GM18867 (cell line): ENCODE measurements at regions not wholly inside any gene's neighbourhood (a gene's known extent, or its start where the extent isn't known, plus 50 kb on each side); places are given as distances from the start of the nearest gene placed in this dataset.
"Not testable (repeated sequence)": the region's sequence is repeated elsewhere in the genome, so short reads cannot be mapped to it uniquely, and the experiment has no call there.

Source experiments
- ATAC-seq: cut with Tn5 transposase; IDR thresholded peaks from one replicate; pipeline ENCODE4 v1.9.1; 2021; ENCODE audit warnings: mild to moderate bottlenecking, moderate library complexity; ENCODE audit not compliant: unreplicated experiment

GRCh38 chr9:75531588-75531987 is 358.9 kb upstream of the PCSK5 start:
- no peak for ATAC-seq

DNA sequence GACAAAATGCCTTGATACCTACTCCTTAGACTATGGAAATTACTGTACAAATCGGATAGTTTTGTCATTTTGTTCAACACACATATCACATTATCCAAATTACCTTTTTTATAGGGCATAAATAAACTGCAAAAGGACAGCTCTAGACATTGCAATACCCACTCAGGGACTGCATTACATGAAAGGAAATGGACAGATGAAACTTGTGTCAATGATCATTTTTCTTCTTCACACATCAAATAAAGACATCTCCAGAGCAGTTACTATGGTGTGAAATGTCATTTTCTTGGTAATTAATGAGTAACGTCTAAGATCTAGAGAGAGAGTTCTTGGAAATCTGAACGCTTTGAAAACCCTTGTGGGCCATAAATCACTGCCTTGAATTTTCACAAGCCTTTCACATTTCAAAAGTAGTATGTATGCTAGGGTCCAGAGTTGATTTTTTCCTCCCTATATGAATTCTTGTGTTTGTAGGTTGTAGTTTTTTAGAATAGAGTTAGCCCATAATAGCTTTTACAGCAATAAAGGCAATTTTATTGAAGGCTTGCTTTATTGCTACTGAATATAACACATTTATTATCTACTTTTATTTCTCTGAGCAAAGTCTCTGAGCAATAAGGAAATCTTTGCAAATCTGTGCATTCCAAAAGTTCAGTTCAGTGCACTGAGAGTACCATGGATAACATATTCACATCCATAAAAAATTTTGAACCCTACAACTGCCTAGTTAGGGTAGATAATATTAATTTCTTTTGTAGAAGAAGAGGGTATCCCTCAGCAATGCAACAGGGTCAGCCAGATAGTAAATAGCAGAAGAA is 358.0 kb upstream of the PCSK5 start:
- ATAC-seq, result no peak

- ATAC-seq, result no peak
Observed at GRCh38 chr9:75539523-75539922, 350.9 kb upstream of the PCSK5 start.

- ATAC-seq, result no peak
Observed at GRCh38 chr9:75540185-75540584, 350.3 kb upstream of the PCSK5 start.

DNA sequence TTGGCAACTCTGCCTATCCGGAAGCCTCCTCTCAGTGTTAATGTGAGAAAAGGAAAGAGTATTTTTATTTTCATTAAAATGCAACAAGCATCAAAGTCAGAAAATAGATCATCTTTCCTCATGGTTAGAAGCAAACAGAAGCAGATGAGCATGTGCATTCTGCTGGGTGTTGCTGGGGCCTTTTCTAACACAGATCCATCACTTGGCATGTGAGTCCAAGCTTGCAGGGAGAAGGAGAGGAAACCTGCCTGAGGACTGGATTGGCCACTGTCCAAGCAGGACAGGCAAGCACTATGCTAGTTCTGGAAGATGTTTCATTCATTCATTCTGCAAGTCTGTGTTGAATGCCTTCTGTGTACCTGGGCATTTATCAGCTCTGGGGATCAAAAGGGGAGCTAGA is 348.7 kb upstream of the PCSK5 start:
- no peak for ATAC-seq

GRCh38 chr9:75544815-75545214 is 345.7 kb upstream of the PCSK5 start:
- ATAC-seq, result no peak

DNA sequence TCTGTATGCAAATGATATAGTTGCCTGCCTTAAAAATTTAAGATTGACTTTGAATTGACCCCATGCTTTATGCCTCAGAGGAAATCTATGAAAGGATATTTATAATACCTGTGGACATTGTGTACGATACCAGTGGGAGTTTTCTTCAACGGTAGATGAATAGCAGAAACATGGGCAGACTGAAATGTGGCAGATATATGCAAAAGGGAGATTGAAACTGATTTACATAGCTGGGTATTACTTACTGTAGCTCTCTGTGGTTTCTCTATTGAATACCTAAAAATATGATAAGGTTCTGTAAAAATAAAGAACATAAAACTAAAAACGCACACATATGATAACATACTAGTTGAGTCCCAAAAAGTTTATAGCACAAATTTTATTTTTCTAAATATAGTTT is 345.2 kb upstream of the PCSK5 start:
- peak; percentile 82 for ATAC-seq

- ATAC-seq, result no peak
Observed at GRCh38 chr9:75548871-75549270, 341.6 kb upstream of the PCSK5 start.

DNA sequence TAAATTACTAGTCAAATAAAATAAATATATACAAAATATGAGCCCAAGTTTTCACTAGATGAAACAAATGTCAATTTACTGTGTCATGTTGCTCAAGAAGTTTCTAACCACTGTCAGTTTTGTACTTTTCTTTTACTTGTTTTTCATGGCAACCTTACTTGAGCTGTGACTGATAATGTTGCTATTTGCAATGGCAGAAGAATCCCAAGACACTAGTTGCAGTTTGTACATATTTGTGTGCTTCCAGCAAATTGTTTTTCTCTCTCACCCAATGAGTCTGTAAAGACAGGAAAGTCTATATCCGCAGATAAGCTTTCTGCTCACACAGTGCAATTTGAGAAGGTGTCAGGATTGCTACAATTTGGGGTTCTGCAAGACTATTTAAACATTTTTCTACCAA is 338.6 kb upstream of the PCSK5 start:
- no peak for ATAC-seq

- ATAC-seq, result no peak
Observed at GRCh38 chr9:75552941-75553340, 337.5 kb upstream of the PCSK5 start.

DNA sequence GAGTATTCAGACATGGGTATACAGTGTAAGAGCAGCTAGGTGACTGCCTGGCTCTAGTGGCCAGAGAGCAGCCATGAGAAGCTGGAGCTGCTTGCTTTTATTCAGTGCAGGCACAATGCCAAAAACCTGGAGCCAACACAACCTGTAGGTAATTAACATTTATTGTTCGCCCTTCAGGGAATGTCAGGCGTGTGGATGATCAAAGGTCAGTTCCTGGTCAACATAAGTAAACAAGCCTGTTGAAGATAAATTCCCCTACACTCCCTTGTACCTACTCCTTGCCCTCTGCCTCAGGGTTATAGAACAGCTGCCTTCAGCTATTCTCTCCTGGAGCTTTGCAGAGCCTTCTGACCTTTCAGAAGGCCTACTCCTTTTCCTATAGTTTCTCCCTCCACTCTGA is 323.7 kb upstream of the PCSK5 start:
- not testable (repeated sequence) for ATAC-seq

GRCh38 chr9:75570538-75570937 is 319.9 kb upstream of the PCSK5 start:
- ATAC-seq, result no peak

- no peak for ATAC-seq
Observed at GRCh38 chr9:75574569-75574968, 315.9 kb upstream of the PCSK5 start.

DNA sequence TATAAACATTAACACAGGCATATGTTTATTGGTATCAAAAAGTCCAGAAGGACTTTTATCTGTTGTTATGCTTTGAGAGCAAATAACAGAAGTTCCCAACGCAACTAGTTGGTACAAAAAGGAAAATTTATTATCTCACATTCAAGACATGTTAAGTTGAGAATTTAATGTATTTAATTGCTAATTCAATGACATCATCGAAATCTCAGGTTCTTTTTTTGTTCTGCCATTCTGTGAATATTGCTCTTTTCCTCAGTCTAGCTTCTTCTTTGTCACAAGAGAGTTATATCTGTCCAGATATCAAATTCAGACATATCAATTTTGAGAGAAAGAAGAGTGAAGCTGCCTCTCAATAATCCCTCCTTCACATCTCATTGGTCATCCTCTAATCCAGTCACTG is 307.6 kb upstream of the PCSK5 start:
- ATAC-seq, result no peak

- peak; percentile 85 for ATAC-seq
Observed at GRCh38 chr9:75588808-75589207, 301.7 kb upstream of the PCSK5 start.

- ATAC-seq, result no peak
Observed at GRCh38 chr9:75589497-75589896, 301.0 kb upstream of the PCSK5 start.

- ATAC-seq, result no peak
Observed at GRCh38 chr9:75591972-75592371, 298.5 kb upstream of the PCSK5 start.

- no peak for ATAC-seq
Observed at GRCh38 chr9:75592586-75592985, 297.9 kb upstream of the PCSK5 start.

GRCh38 chr9:75593920-75594319 is 296.6 kb upstream of the PCSK5 start:
- ATAC-seq, result no peak

- no peak for ATAC-seq
Observed at GRCh38 chr9:75599126-75599525, 291.3 kb upstream of the PCSK5 start.

DNA sequence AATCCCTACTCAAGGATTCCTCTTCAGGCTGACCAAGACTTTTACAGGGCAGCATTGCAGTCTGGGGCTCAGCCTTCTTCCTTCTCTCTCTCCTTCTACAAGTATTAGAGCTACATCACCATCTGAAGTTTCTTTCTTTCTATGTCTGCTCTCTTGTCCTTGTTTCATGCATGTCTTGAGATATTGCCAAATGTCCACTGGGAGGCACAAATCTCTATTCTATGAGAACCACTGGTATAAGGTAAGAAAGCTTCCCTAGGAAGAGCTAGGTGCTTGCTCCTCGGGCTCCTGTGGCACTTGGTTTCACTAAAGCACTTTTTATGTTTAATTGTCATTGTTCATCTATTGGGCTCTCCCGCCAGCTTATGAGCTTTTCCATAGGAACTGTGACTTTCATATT is 289.2 kb upstream of the PCSK5 start:
- no peak for ATAC-seq

- ATAC-seq, result no peak
Observed at GRCh38 chr9:75602060-75602459, 288.4 kb upstream of the PCSK5 start.

- ATAC-seq, result no peak
Observed at GRCh38 chr9:75604661-75605060, 285.8 kb upstream of the PCSK5 start.
